ENCODE measurements at regions not wholly inside any gene's neighbourhood (a gene's known extent, or its start where the extent isn't known, plus 50 kb on each side); places are given as distances from the start of the nearest gene placed in this dataset.

DNA sequence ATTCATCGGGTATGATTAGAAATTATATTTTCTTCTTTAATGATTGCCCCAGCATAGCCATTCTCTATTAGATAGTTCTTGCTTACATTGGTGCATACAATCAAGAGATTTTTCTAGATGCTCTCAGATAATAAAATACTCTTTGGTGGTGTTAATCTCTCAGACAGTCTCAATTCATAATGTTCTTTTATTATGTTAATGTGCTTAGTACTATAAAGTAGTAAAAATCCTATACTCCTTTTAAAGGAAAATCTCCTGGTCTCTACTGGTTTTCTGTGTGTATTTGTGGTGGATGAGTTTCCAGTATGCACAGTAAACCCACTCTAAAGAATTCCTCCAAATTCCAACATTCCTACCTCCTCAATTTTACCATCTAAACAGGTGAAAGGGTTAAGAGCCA, 203.5 kb downstream of the FAT4 start:
- TF ChIP-seq POLR2A (IDR thresholded peaks at IDR 0.05; ENCODE audit: low read depth, low read length): no peak
- no peak for TF ChIP-seq SPI1 (IDR thresholded peaks at IDR 0.05; ENCODE audit: low read depth, low read length)
- no peak for TF ChIP-seq POLR2AphosphoS5 (IDR thresholded peaks at IDR 0.05; ENCODE audit: low read depth, low read length)
- TF ChIP-seq TAF1 (IDR thresholded peaks at IDR 0.05; ENCODE audit: low read depth, low read length): no peak
